GM18505 (cell line): ENCODE measurements at regions not wholly inside any gene's neighbourhood (a gene's known extent, or its start where the extent isn't known, plus 50 kb on each side); places are given as distances from the start of the nearest gene placed in this dataset.

Experiments
- ATAC-seq: cut with Tn5 transposase; IDR thresholded peaks from one replicate; pipeline ENCODE4 v1.9.1; 2021; ENCODE audit not compliant: unreplicated experiment
- POLR2A ChIP-seq: IDR thresholded peaks from 4 replicates; pipeline ENCODE4 v1.6.1; 2011; ENCODE audit warnings: borderline replicate concordance; ENCODE audit not compliant: insufficient read depth, insufficient read length; ENCODE audit errors: extremely low read depth

DNA sequence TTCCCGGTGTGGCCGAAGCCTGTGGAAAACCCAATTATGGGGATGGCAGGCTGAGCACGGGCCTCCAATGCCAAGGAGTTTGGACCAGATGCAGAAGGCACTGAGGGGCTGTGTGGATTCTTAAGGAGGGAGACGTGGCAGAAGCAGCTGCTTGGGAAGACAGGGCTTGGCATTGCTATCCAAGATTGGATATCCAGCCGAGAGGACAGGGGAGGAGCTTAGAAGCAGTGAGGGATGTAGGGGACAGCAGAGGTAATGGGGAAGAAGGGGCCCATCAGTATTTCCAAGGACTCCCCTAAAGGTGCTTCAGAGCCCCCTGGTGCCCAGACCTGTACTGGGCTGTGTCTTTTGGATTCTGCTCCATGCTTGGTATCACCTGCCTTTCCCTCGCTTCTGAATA, 112.8 kb upstream of the TLE3 start:
- TF ChIP-seq POLR2A = no peak
- ATAC-seq = no peak

DNA sequence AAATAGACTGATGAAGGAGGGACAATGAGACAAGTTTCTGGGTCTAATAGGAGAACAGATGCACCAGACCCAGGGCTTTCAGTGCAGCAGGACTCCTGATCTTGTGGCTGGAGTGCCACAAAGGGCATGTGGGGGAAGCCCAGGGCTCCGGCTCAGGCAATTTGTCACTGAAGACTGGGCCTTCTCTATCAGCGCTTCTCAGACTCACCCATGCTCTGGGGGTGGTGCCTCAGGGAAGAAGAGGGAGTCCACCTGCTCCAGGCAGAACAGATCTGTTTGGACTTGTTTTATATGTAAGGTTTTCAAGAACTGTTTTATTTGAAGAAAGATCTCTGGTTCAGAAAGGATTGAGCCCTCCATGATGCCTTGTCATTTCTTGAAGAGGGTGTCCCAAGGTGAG, 112.4 kb upstream of the TLE3 start:
- no peak for ATAC-seq
- no peak for TF ChIP-seq POLR2A

DNA sequence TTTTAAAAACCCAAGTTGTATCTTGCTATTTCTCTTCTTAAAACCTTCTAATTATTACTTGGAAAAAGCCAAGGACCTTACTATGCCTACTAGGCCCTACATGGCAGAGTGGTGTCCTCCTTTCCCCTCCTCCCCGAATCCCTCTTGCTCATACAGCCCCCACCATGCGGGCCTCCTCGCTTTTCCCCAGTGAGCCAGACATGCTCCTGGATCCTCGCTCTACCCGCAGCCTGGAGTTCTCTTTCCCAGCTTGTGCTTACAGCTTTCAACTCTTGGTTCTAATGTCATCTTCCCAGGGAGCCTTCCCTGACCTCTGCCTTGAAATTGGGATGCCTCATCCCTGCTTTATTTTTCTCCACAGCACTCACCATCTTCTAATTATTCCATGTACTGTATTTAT, 111.8 kb upstream of the TLE3 start:
- TF ChIP-seq POLR2A = no peak
- no peak for ATAC-seq

DNA sequence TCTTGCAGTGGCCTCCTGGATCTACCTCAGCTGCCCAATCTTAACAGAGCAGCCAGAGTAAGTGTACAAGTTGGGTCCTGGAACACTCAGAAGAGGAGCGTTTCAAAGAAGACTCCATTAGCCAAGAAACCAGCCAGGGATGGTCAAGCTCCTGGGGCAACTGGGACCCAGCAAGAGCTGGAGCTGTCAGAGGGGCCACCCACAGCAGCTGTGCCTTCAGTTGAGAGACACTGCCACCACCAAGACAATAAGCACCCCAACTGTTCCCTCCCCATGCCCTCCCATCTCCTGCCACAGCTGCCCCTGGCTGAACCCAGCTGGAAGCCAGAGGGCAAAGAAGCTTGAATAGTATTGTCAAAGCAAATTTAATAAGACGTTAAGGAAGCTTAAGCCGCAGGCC, 110.6 kb upstream of the TLE3 start:
- no peak for TF ChIP-seq POLR2A
- ATAC-seq = no peak

DNA sequence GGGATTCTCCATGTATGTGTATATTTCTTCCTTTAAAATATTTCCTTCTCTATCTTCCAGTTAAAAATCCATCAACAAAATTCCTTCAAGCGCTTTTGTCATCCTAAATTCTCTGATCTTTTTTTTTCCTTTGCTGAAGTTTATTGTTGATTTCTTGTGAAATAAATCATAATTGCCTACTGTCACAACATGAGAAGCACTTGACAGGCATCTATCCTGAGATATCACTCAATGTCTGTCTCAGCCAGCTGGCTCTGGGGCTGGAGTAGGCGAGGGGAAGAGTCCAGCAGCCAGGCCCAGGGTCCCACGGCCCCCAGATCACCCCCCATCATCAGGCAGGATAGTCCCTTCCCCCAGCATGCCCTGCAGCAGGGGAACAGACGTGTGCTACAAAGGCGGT, 109.0 kb upstream of the TLE3 start:
- no peak for TF ChIP-seq POLR2A
- no peak for ATAC-seq

DNA sequence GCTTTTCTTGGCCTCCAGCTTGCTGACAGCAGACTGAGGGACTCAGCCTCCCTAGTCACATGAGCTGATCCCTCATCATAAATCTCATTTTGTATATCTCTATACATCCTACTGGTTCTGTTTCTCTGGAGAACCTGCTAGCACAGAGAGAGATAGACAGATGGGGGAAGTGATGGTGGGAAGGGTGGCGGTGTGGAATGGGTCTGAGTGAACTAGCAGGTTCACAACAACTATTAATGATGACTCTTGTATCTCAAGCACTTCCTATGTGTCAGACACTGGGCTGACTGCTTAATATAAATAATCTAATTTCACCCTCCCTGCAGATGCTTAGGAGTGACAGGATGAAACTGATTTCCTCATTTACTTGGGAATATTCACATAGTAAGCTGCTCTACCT, 106.9 kb upstream of the TLE3 start:
- no peak for TF ChIP-seq POLR2A

DNA sequence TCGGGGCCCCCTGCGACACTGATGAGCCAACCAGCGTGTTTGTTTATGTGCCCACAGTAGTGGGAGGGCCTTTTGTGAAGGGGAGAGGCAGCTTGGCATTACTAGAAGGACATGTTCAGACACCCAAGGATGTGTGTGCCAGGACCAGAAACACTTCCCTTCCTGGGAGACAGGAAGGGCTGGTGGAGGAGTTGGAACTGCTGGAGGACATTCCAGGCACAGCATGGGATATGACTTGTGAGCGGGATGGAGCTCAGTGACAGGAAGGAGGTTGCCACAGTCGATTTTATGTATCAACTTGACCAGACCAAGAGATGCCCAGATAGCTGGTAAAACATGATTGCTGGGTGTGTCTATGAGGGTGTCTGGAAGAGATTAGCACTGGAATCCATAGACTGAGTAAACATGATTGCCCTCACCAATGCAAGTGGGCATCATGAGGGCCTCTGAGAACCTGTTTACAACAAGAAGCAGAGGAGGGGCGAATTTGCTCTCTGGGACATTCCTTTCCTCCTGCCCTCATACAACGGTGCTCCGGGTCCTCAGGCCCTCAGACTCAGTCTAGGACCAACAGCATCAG, 106.4 kb upstream of the TLE3 start:
- no peak for ATAC-seq
- no peak for TF ChIP-seq POLR2A

More for the DNA sequence above, 106.9 kb upstream of the TLE3 start:
- no peak for ATAC-seq

DNA sequence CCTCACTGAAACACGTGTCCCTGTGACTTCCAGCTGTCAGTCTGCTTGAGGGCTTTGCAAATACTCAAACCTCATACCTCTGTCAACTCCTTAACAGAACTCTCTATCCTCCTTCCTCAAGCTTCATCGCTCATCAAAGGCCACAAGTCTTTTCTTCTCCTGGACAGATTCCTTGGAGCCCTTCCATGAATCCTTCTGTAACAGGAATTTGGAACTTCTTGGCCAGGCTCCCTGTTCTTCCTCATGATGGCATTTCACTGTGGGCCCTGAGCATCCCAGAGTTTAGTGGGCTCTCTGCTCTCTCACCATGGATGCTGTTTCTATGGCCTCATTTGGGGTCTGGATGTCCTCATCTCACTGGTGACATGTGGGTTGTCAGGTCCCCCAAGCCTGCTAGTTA, 105.0 kb upstream of the TLE3 start:
- ATAC-seq = no peak
- no peak for TF ChIP-seq POLR2A

DNA sequence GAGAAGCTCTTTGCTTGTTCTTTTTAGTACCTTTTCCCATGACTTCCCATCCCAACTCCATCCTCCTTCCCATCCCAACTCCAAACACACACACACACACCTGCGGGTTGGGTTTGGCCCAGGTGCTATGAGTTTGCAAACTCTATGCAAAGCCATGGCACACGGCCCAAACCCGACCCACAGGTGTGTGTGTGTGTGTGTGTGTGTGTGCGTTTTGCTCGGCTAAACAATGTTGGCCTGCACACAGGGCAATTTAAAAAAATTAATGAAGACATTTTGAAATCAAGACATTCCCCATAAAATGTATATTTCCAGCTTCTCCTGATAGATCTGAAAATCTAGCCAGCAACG, 103.7 kb upstream of the TLE3 start:
- TF ChIP-seq POLR2A = no peak
- ATAC-seq = no peak

DNA sequence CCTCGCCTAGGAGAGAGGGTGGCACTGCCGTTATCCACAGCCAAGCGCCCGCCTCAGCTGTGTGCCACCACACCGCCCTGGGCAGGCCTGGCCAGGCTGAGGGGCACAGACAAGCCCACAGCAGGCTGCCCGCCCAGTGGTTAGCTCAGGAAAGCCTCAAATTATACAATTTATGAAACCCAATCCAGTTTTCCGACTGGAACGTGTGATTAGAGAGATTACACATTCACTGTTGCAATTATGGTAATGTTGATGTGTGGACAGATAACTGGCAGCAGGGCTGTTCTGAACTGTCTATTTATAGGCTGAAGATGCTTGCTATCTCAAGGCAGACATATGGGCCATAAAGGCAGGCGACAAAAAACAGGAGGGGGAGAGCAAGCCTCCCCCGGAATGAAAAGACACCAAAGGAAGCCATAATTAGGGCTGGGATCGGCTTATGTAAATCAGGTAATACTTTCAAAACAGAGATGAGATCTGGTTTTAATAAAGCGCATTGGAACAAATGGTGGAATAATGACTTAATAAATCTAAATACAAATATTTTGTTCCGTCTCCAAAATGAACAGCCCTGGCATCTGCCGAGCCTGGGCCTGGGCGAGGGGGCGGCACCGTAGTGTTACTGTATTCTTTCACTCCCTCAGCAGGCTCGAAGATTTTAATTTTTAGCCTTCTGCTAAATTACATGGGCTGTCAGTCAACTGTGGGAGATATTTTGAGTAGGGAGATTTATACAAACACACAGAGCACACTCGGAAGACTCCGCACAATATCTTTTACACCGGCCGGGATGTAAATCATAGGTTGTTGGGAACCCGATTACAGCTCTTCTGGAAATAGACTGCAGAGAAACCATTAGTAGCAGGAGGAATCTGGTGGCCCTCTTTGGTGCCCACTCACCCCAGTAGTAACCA, 103.1 kb upstream of the TLE3 start:
- ATAC-seq = no peak
- TF ChIP-seq POLR2A = no peak

DNA sequence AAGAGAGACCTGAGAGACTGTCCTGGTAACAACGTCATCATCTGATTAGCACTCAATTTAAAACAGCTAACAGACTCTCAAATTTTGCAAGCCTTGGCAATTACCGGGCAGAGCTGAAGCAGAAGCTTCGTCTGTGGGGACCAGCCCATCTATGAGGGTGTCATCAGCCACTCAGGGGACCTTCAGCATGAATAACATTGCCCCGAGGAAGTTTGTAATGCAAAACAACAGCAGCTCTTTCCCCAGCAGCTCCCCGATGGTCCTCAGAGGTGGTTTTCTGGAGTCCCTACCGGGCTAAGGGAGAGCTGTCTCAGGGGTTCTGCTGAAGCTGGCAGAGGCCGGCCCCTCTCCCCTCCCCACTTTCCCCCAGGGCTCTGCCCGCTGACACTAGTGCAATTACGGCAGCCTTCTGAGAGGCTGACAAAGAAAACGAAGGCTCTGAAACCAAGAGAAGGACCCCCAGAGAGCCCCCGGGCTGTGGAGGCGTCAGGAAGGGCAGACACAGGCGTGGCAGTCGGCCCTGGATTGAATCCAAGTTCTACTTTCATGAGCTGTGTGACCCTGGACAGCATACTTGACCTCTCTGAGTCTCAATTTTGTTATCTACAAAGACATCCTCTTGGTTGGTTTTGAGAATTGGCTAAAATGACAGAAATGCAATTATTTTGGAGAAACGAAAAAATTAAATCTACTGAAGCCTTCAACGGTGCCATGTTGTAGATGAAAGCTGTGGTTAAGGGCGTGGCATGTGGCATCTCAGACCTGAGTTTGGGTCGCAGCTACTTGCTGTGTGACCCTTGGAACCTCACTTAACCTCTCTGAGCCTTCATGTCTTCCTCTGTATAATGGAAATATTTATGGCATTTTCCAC, 102.1 kb upstream of the TLE3 start:
- no peak for ATAC-seq
- TF ChIP-seq POLR2A = no peak

DNA sequence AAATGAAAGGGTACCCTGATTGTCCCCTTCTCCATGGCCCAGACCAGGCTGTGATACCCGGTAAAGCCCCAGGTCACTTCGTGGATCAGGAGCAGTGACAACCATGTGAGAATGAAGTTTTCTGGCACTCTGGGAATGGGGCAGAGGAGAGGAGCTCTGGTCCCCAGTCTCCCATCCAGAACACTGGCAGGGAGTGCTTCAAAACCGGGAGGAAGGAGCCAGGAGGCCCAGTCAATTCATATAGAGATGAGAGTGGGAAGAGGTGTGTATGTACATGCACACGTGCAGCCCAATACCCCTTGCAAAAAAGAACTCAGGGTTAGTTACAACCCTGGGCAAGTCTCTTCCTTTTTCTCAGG, 101.4 kb upstream of the TLE3 start:
- ATAC-seq = no peak
- TF ChIP-seq POLR2A = no peak

DNA sequence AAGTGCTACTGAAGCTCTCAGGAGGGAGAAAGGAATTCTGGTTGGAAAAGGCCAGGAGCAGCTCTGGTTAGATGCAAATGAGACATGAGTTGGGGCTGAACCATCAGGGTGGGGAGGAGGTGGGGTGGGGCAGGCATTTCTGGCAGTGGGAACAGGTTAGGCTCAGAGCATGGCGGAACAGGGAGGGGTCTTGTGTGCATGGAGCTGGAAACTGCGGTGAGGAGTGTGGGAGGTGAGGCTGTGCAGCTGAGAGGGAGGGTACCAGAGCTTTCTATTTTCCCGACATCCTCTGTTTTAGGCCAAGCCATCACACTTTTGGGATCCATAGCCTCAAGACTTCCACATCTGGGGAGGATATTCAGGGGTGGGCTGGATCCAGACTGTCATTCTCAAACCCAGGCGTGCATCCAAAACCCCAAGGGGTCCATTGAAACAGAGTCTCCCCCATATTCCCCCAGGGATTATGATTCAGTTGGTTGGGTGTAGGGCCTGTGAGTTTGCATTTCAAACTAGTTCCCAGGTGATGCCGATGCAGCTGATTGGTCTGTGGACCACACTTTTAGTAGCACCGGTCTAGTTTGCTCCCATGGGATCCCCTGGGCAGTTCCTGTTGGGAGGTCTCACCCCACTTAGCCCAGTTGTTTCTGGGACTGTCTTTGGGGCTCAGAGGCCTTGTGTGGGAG, 100.9 kb upstream of the TLE3 start:
- TF ChIP-seq POLR2A = no peak
- no peak for ATAC-seq
